ENCODE measurements at regions not wholly inside any gene's neighbourhood (a gene's known extent, or its start where the extent isn't known, plus 50 kb on each side); places are given as distances from the start of the nearest gene placed in this dataset.

- TF ChIP-seq, protein P1, sequence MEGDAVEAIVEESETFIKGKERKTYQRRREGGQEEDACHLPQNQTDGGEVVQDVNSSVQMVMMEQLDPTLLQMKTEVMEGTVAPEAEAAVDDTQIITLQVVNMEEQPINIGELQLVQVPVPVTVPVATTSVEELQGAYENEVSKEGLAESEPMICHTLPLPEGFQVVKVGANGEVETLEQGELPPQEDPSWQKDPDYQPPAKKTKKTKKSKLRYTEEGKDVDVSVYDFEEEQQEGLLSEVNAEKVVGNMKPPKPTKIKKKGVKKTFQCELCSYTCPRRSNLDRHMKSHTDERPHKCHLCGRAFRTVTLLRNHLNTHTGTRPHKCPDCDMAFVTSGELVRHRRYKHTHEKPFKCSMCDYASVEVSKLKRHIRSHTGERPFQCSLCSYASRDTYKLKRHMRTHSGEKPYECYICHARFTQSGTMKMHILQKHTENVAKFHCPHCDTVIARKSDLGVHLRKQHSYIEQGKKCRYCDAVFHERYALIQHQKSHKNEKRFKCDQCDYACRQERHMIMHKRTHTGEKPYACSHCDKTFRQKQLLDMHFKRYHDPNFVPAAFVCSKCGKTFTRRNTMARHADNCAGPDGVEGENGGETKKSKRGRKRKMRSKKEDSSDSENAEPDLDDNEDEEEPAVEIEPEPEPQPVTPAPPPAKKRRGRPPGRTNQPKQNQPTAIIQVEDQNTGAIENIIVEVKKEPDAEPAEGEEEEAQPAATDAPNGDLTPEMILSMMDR (conservative IDR thresholded peaks at IDR 0.05; ENCODE audit: low read length), result no peak
- no peak for TF ChIP-seq EZH2phosphoT487 (IDR thresholded peaks at IDR 0.05; ENCODE audit: borderline replicate concordance)
Observed at GRCh38 chr6:131362696-131363095, 210.3 kb upstream of the ARG1 start.

Data from Loucy (cell line).